GM19240 (cell line): ENCODE measurements at regions not wholly inside any gene's neighbourhood (a gene's known extent, or its start where the extent isn't known, plus 50 kb on each side); places are given as distances from the start of the nearest gene placed in this dataset.

Experiments used
- DNase-seq: peaks from one replicate; pipeline ENCODE4 v3.0.0; 2011; ENCODE audit warnings: low spot score; ENCODE audit not compliant: insufficient read length

DNA sequence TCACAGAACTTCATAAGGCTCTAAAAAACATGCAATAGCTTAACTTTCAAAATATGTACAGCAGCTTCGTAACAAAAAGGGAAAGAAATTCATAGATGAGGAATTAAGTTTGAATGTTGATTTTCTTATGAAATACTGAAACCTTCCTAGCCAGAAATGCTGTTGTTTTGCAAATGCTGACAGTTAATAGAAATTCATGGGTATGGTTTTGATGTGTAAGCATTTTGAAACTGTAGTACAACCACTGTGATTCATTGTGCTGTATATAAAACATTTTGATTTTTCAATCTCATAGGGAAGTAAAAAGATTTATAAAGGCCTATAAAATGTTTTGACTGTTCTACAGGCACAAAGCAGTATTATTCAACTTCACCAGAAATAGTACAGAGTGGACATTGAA, 228.4 kb upstream of the EYS start:
- no peak for DNase-seq

DNA sequence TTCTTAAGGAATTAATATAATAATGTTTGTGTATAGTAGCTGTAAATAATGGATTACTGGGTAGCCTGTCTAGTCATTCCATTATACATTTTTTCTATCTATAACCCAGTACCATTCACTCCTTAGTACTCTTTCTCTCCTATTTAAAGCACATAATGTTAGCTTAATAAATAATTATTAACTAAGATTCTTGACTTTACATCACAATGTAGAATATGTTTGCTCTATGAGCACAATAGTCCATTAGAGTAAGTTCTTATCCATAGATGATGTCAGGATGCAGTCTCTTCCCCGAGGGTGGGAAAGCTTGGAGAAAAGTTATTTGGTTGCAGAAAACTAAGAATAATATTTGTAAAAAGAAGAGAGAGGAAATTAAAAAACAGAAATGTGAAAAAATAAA, 226.4 kb upstream of the EYS start:
- no peak for DNase-seq

DNA sequence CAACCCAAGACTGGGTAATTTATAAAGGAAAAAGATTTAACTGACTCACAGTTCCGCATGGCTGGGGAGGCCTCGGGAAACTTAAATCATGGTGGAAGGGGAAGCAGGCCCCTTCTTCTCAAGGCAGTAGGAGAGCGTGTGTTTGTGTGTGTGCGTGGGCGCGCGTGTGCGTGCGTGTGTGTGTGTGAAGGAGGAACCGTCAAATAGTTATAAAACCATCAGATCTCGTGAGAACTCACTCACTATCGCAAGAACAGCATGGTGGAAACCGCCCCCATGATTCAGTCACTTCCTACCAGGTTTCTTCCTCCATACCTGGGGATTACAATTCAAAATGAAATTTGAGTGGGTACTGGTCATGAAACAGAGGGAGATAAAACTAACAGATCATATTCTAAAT, 220.1 kb upstream of the EYS start:
- no peak for DNase-seq

DNA sequence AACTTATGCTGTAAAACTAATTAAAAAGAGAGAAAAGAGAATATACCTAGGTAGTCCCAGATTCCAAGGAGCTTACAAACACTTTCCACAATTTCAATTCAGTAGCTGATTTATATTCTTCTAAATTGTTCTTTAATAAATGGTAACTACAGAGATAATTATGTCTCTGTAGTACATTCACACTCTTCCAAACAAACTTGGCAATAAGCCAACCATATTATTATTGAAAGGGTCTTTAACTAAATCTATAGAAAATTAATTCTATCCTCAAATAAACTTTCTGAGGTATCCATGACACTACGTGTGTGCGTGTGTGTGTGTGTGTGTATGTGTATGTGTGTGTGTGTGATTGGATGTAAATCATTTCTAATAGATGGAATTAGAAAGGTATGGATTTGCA, 217.4 kb upstream of the EYS start:
- no peak for DNase-seq

GRCh38 chr6:65922049-65922448, 215.0 kb upstream of the EYS start:
- DNase-seq, result no peak

DNA sequence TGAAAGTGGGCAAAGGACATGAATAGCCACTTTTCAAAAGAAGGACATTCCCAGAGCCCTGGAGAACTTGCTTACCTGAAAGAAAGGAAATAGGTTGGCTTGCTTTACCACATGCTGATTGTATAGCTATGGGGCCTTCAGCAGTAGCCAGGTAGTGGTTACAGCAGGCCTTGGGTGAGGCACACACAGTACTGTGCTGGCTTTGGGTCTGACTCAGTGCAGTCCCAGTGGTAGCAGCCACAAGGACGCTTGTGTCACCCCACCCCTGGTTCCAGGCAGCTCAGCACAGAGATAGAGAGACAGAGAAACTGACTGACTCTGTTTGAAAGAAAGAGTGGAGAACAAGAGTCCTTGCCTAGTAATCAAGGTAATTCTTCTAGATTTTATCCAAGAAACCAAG, 201.0 kb upstream of the EYS start:
- DNase-seq, result no peak

- DNase-seq, result no peak
Measured at GRCh38 chr6:65903992-65904391, 197.0 kb upstream of the EYS start.

GRCh38 chr6:65900928-65901327, 193.9 kb upstream of the EYS start:
- DNase-seq, result no peak

DNA sequence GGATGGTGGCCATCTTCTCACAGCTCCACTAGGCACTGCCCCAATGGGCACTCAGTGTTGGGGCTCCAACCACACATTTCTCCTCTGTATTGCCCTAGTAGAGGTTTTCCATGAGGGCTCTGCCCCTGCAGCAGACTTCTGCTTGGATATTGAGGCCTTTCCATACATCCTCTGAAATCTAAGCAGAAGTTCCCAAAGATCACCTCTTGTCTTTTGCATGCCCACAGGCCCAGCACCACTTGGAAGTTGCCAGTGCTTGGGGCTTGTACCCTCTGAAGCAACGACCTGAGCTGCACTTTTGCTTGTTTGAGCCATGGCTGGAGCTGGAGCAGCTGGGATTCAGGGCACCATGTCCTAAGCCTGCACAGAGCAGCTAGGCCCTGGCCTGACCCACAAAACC, 189.1 kb upstream of the EYS start:
- no peak for DNase-seq

DNA sequence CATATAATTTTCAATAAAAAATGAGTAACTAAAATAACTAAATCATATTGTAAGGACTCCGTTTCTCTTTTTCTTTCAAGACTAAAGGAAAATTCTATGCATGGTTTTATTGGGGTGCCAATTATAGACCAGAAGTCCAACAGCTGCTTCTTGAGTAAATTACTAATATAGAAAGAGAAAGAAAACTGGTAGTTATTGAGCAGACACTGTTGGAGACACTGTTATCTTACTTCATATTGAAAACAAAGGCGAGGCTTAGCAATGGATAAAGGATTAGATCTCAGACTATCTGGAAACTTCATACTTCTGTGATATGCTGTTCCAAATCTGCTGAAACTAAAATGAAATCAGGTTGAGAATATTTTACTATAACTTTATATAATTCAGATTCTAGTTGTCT, 169.6 kb upstream of the EYS start:
- no peak for DNase-seq

DNA sequence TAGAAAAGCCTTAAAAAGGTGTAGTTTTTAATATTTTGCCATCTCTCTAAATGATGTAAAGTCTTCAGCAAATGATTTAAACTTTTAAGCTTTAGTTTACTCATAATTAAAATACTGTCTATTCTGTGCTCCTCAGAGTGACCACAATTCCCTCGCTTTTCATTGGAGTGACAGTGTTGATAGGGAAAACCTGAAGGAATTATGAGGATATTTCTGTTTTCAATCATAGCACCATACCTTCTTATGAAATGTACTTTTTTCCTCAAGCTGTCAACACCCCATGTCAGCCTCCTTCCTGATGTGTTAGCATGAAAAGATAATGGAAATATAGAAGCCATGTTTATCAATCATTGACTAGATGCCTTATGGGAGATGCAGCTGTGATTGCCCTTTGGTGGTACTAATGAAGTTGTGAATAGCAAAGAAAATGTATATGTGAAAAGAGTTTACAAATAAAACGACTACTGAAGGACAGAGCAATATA, 145.4 kb upstream of the EYS start:
- no peak for DNase-seq

GRCh38 chr6:65830151-65830550, 123.1 kb upstream of the EYS start:
- no peak for DNase-seq

- no peak for DNase-seq
Measured at GRCh38 chr6:65819152-65819551, 112.1 kb upstream of the EYS start.

GRCh38 chr6:65818576-65818975, 111.5 kb upstream of the EYS start:
- no peak for DNase-seq

GRCh38 chr6:65816991-65817390, 110.0 kb upstream of the EYS start:
- DNase-seq, result no peak

GRCh38 chr6:65814071-65814470, 107.0 kb upstream of the EYS start:
- no peak for DNase-seq

DNA sequence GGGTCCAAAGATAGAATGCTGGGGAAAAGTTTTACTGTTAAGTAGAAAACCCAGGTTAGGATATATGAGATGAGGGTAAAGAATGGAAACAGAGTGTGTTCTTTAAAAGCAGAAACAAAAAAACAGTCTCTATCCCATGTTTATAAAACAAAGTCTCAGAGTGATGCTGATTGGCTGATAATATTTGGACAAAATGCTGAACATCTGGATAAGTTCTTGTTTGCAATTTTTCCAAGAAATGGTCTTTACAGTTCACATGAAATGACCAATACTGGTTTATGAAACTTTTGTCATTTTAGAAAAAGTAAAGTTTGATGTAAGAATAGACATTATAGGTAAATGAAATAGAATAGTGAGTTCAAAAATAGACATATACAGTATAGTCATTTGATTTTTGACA, 96.2 kb upstream of the EYS start:
- DNase-seq, result no peak

DNA sequence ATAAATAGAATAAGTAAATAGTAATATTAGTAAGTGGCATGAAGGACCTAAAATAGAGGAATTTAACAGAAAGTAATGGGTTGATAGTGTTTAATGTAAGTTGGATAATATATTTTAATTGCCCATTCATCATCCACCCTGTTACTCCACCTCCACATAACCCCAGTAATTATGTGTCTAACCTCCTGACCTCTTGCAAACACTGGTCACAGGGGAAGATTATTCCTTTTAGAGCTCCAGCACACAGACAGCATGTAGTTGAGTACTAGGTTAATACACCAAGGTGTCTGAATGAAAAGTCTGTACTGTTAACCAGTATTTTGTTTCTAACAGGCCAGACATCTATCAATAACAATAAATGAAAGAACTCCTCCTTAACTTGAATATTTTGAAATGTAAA, 92.4 kb upstream of the EYS start:
- DNase-seq, result no peak

- DNase-seq, result no peak
Measured at GRCh38 chr6:65798280-65799014, 91.4 kb upstream of the EYS start.

- no peak for DNase-seq
Measured at GRCh38 chr6:65790666-65791065, 83.6 kb upstream of the EYS start.

GRCh38 chr6:65787787-65788186, 80.8 kb upstream of the EYS start:
- DNase-seq, result no peak

- no peak for DNase-seq
Measured at GRCh38 chr6:65786815-65787214, 79.8 kb upstream of the EYS start.

DNA sequence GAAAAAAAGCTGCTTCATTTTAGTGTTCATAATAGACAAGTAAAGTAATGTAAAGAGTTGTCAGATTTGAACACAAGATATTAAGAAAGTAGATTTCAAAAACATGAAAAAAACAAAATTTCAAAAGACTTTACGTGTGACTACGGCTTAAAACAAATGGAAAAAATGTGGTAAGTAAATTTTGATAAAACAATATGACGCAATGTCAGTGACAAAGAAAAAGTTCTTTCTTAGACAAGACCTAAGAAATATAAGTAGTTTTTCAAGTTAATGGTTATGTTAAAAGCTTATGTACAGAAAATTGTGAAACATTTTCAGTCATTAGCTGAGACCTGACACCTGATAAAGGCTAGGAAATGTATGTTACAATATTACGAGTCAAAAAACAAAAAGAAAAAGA, 73.7 kb upstream of the EYS start:
- no peak for DNase-seq

GRCh38 chr6:65776332-65776731, 69.3 kb upstream of the EYS start:
- DNase-seq, result no peak
